Activated effector memory CD4-positive, alpha-beta T cell treated with anti-CD3 and anti-CD28 coated beads, Interleukin-2, amount 50 U/mL, for 16 hours (primary cell): ENCODE measurements at regions not wholly inside any gene's neighbourhood (a gene's known extent, or its start where the extent isn't known, plus 50 kb on each side); places are given as distances from the start of the nearest gene placed in this dataset.

Experiments
- DNase-seq: peaks from one replicate; pipeline ENCODE4 v3.0.0-alpha.2; 2020

- no peak for DNase-seq
These were observed 108.7 kb upstream of the GLI3 start for GRCh38 chr7:42345478-42346299.

- no peak for DNase-seq
These were observed 107.3 kb upstream of the GLI3 start for GRCh38 chr7:42344198-42344755.

DNA sequence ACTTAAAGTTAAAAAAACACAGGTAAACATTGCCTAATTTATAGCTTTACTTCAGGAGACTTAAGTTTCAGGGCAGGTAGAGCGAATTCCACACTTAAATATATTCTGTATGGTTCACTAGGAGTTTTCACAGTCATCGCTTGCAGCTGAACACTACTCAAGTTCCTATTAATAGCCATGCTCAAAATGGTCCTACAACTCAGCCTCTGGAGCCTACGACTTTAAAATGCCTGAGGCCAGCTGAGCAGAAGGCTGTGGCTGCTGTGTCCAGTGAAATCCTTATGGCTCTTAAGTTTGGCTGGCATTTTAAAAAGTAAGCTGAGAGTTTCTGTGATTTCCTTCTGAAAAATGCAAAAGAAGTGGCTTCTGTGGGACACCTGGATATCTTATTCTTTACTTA, 105.4 kb upstream of the GLI3 start:
- DNase-seq, result no peak

GRCh38 chr7:42340436-42340835, 103.4 kb upstream of the GLI3 start:
- no peak for DNase-seq

- DNase-seq, result no peak
These were observed 102.0 kb upstream of the GLI3 start for GRCh38 chr7:42338916-42339540.

- no peak for DNase-seq
These were observed 101.4 kb upstream of the GLI3 start for GRCh38 chr7:42338231-42338915.

DNA sequence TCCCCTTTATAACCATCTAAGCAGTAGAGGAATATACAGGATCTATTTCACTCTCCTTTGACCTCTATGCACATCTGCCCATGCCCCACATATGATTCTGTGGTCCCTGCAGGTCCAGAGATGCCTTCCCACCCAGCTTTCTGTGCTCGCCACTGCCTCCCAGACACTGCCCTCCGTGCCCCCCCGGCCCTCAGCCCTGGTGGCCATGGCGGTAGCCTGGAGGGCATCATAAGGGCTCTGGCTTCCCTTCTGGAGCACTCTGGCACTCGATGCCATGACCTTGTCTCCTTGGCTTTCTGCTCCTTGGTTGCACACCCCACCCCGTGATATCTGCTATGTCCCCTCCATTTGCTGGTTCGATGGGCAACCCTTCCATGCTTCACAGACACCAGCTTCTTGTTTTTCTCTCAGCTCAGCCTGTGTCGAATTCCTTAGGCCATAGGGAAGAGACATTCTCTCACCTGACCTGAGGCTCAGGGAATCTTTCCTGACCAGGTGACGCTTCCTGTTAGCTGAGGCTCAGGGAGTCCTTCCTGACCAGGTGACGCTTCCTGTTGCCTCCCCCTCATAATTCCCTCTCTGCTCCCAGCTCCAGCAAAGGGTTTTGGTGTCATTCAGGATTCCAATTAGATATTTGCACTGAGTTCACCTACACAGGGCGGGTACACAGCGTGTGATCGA, 100.4 kb upstream of the GLI3 start:
- no peak for DNase-seq

DNA sequence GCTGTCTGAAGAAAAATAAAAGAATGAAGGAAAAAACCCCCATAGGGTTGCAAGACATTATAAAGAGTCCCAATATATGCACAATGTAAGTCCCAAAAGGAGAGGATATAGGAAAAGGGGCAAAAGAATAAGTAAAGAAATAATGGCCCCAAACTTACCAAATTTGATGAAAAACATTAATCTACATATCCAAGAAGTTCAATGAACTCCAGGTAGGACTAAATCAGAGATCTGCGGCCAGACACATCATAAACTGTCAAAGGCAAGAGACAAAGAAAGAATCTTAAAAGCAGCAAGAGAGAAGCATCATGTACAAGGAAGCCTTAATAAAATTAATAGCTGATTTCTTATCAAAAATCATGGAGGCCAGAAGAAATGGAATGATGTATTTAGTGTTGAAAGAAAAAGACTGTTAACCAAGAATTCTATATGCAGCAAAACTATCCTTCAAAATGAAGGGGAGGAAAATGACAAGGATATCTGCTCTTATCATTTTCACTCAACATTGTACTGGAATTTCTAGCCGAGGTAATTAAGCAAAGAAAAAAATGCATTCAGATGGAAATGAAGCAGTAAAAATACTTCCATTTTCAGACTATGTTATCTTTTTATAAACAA, 95.7 kb upstream of the GLI3 start:
- no peak for DNase-seq

GRCh38 chr7:42319631-42320030, 82.6 kb upstream of the GLI3 start:
- DNase-seq, result no peak

GRCh38 chr7:42315631-42316030, 78.6 kb upstream of the GLI3 start:
- DNase-seq, result no peak

DNA sequence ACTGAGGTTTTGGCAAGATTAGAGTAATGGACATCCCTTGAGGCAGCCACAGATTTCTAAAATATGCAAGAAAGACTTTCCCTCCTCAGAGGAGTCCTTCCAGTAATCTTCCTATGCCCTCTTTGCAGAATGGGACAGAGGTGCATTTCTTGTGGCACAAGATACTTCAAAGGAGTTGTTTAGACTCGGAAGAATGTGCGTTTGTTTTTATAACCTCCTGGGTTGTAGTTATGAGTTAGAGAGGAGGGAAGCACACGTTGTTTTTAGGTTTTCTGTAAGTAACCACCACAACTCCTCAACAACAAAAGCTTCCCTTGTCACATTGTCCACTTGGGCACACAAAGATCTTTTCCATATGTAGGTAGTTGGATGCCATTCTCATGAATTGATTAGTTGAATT, 78.1 kb upstream of the GLI3 start:
- no peak for DNase-seq

GRCh38 chr7:42314696-42315095, 77.7 kb upstream of the GLI3 start:
- DNase-seq, result no peak

DNA sequence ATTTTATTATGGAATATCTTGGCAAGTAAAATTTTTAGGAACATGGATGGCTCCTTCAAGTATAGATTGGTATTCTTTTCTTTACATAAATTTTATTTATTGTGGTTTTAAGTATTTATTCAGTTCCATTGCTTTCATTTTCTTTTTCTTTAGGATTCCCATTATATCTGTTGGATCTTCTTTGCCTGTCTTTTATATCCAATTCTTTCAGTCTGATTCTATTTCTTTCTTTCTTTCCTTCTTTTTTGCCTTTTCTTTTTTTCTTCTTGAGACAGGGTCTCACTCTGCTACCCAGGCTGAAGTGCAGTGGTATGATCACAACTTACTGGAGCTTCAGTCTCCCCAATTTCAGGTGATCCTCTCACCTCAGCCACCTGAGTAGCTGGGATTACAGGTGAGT, 74.2 kb upstream of the GLI3 start:
- DNase-seq, result no peak

DNA sequence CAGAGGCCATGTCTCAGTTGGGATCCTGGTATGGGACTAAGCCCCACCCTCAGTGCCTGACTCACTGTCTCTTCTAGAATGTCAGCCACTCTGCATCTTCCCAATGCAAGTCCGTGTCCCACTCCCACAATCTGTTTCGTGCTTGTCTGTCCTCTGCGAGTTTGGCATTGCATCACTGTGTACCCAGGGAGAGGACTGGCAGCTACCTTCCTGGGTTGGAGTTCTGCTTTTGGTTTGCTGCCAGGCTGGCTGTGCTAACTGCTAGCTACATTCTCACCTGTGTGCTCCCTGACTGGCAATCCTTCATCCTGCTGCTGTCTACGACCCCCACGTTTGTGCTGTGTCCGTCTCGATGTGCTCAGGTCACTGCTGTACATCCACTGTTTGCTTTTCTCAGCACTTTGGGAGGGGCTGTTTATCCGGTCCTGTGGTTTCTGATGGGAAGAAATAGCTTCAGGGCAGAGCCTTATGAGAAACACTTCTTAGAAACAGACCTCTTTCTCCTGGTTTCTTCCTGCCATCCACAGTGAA, 56.0 kb upstream of the GLI3 start:
- no peak for DNase-seq

DNA sequence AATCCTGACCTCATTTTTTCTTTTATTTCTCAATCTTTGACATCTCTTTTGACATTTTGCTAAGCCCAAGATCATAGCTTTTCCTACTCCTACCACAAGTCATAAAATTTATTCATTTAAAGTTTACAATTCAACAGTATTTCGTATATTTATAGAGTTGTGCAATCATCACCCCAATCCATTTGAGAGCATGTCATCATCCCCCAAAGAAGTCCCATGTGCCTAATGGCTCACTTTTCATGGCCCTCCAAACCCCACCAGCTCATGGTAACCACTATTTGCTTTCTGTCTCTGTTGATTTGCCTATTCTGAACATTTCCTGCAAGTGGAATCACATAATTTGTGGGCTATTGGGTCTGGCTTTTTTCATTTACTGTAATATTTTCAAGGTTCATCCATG, 52.5 kb upstream of the GLI3 start:
- DNase-seq, result no peak
